Endometrial microvascular endothelial cells (primary cell): ENCODE measurements at regions not wholly inside any gene's neighbourhood (a gene's known extent, or its start where the extent isn't known, plus 50 kb on each side); places are given as distances from the start of the nearest gene placed in this dataset.

ENCODE experiments used
- in situ Hi-C: cut with HindIII; loops from 2 replicates; pipeline ENCODE4 v1.10.0; 2017; ENCODE audit warnings: low sequenced_read_pairs, low pct_unique_long_range_greater_than_20kb; ENCODE audit errors: inconsistent ontology term

GRCh38 chr2:11104794-11105660 lies 50.2 kb upstream of the SLC66A3 start:
- in situ Hi-C loops: no loop called here
